Gastroesophageal sphincter (tissue), 4 donors: ENCODE measurements at regions not wholly inside any gene's neighbourhood (a gene's known extent, or its start where the extent isn't known, plus 50 kb on each side); places are given as distances from the start of the nearest gene placed in this dataset.

Experiments
- ATAC-seq: fragments of 150-250 bp; one replicate; pipeline ENCODE4 v1.9.1; 2016; ENCODE audit warnings: mild to moderate bottlenecking, moderate library complexity
- H3K27ac ChIP-seq, 4 donors: fragments of 200-600 bp; sonication (generic) in 3 of 4; 1 replicate in 3 of 4; 2 replicates in 1 of 4; pipeline ENCODE4 v1.5.1; 2016 to 2019
- H3K27me3 ChIP-seq: fragments of 200-600 bp; sonication (generic); one replicate; pipeline ENCODE4 v1.5.1; 2019
- H3K36me3 ChIP-seq, 2 donors: fragments of 200-600 bp; sonication (generic); one replicate each; pipeline ENCODE4 v1.5.1; 2019; ENCODE audit warnings: control low read depth in 1 of 2
- H3K4me1 ChIP-seq, 3 donors: fragments of 200-600 bp; sonication (generic); 1 replicate in 2 of 3; 2 replicates in 1 of 3; pipeline ENCODE4 v1.5.1; 2016 to 2019; ENCODE audit warnings: control low read depth in 2 of 3
- H3K4me3 ChIP-seq, 2 donors: fragments of 200-600 bp; sonication (generic); one replicate each; pipeline ENCODE4 v1.5.1; 2019; ENCODE audit warnings: mild to moderate bottlenecking in 1 of 2, moderate library complexity in 1 of 2
- H3K9me3 ChIP-seq, 3 donors: fragments of 200-600 bp; sonication (generic); one replicate each; pipeline ENCODE4 v1.5.1; 2017 to 2019; ENCODE audit warnings: control low read depth in 2 of 3
- CTCF ChIP-seq, 4 experiments: fragments of 200-600 bp in 2 of 4; fragments of 450-650 bp in 2 of 4; sonication (generic) in 1 of 4; IDR thresholded peaks; one replicate each; pipeline ENCODE4 v1.5.1; 2017 to 2019; ENCODE audit warnings: antibody characterized with exemption in 4 of 4, mild to moderate bottlenecking in 2 of 4, moderate library complexity in 2 of 4
- EP300 ChIP-seq: sonication (generic); formaldehyde crosslinking; IDR thresholded peaks from one replicate; pipeline ENCODE4 v1.6.1; 2017; ENCODE audit warnings: antibody characterized with exemption, mild to moderate bottlenecking
- POLR2A ChIP-seq, 2 donors: fragments of 450-650 bp; IDR thresholded peaks; one replicate each; pipeline ENCODE4 v1.6.1; 2017; ENCODE audit warnings: antibody characterized with exemption in 2 of 2, mild to moderate bottlenecking in 2 of 2, moderate library complexity in 1 of 2
- POLR2AphosphoS5 ChIP-seq: sonication (generic); formaldehyde crosslinking; IDR thresholded peaks from one replicate; pipeline ENCODE4 v1.6.1; 2017; ENCODE audit warnings: antibody characterized with exemption
- WGBS, 2 donors: methylation state at CpG; one replicate each; pipeline ENCODE4 v1.1.5; 2018; ENCODE audit warnings: low coverage in 1 of 2; 5-methylcytosine and 5-hydroxymethylcytosine counted together

GRCh38 chr1:191643060-191643459 lies 515.2 kb upstream of the RGS18 start:
- no peak overlapping the region for H3K4me3 ChIP-seq
- H3K27me3 ChIP-seq = no peaks in the 10 kb centered on the region
- no peaks in the 10 kb centered on the region for H3K36me3 ChIP-seq
- no peaks in the 10 kb centered on the region for H3K9me3 ChIP-seq
- TF ChIP-seq EP300 (no peak), POLR2AphosphoS5 (no peak), CTCF (IDR thresholded peaks at IDR 0.05) (no peak), POLR2A (IDR thresholded peaks at IDR 0.05) (no peak)
- no peak overlapping the region for H3K27ac ChIP-seq
- no peak for ATAC-seq
- no peaks in the 10 kb centered on the region for H3K4me1 ChIP-seq
- 47 to 93% methylated on average over 1 of the region's 1 CpG for WGBS, 2 donors

DNA sequence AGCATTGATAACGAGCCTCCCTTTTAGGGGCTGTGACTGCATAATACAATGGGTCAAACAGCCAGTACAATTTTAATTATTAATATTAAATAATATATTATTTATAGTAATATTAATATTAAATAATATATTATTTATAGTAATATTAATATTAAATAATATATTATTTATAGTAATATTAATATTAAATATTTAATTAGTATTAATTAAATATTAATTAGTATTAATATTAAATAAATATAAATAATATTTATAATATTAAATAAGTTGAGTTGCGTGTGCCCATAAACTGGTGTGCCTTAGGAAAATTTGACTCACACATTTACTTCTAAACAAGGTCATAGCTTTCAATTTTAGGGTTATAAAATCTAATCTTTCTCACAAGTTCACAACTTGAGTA lies 509.3 kb upstream of the RGS18 start:
- no peak for ATAC-seq
- 80 to 97% methylated on average over 2 of the region's 2 CpGs for WGBS, 2 donors
- no peaks in the 10 kb centered on the region for H3K36me3 ChIP-seq
- H3K4me1 ChIP-seq = peaks cover 0 to 11% (median 0%) of the 10 kb centered on the region in 3 donors
- TF ChIP-seq POLR2A (IDR thresholded peaks at IDR 0.05) = no peak
- no peak for TF ChIP-seq POLR2AphosphoS5
- TF ChIP-seq CTCF (IDR thresholded peaks at IDR 0.05) = no peak
- no peak for TF ChIP-seq EP300
- H3K27me3 ChIP-seq = no peaks in the 10 kb centered on the region
- no peaks in the 10 kb centered on the region for H3K9me3 ChIP-seq
- no peak overlapping the region for H3K4me3 ChIP-seq
- no peak overlapping the region for H3K27ac ChIP-seq

DNA sequence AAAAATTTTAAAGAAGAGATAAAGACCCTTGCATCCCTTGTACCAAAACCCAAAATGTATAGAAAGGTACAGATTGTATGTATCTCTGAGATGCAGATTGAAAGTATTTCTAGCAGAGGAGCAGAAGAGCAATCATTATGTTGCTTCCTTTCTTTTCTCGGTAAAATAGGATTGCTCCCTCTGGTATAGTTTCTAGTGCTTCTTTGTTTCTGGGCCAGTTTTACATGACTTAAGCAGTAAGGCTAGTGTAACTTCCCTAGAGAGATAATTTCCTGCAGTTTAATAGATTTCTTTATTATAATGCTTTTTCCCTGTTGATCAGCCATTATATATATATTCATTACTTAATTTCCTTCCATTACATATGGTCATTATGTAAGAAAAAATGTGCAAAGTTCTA lies 496.2 kb upstream of the RGS18 start:
- no peaks in the 10 kb centered on the region for H3K36me3 ChIP-seq
- no peak for ATAC-seq
- no peaks in the 10 kb centered on the region for H3K27me3 ChIP-seq
- H3K9me3 ChIP-seq = no peaks in the 10 kb centered on the region
- no peaks in the 10 kb centered on the region for H3K4me1 ChIP-seq
- TF ChIP-seq CTCF (IDR thresholded peaks at IDR 0.05) (no peak), EP300 (no peak), POLR2A (IDR thresholded peaks at IDR 0.05) (no peak), POLR2AphosphoS5 (no peak)
- WGBS, 2 donors = 65 to 75% methylated on average over 1 of the region's 1 CpG
- H3K27ac ChIP-seq = no peak overlapping the region
- H3K4me3 ChIP-seq = no peak overlapping the region

DNA sequence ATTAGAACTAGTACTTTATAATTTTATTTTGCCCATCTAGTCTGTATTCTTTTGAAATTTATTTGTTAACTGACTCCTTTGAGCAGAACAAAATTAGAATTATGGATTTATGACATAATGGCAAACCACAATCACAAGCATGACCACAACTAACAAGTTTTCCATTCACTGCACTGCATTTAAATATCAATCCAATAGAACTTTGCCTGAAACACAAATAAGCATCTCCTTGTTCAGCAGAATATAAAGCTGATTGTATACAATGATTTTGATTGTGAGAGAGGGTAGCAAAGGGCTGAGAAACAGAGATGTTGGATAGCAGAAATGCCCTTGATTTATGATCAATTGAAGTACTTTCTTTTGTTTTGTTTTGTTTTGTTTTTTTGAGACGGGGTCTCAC lies 495.5 kb upstream of the RGS18 start:
- no peak for ATAC-seq
- Histone ChIP-seq H3K27me3 (no peaks in the 10 kb centered on the region), H3K9me3 (no peaks in the 10 kb centered on the region), H3K27ac (no peak overlapping the region), H3K4me1 (no peaks in the 10 kb centered on the region), H3K4me3 (no peak overlapping the region), H3K36me3 (no peaks in the 10 kb centered on the region)
- 83 to 100% methylated on average over 1 of the region's 1 CpG for WGBS, 2 donors
- TF ChIP-seq EP300 = no peak
- TF ChIP-seq POLR2A (IDR thresholded peaks at IDR 0.05) = no peak
- TF ChIP-seq CTCF (IDR thresholded peaks at IDR 0.05) = no peak
- no peak for TF ChIP-seq POLR2AphosphoS5

- Histone ChIP-seq H3K27ac (no peak overlapping the region), H3K4me1 (no peaks in the 10 kb centered on the region), H3K4me3 (no peak overlapping the region), H3K36me3 (no peaks in the 10 kb centered on the region), H3K27me3 (no peaks in the 10 kb centered on the region), H3K9me3 (no peaks in the 10 kb centered on the region)
- no peak for ATAC-seq
- WGBS, 2 donors = 81 to 97% methylated on average over 4 to 5 of the region's 5 CpGs
- TF ChIP-seq POLR2A (IDR thresholded peaks at IDR 0.05) (no peak), EP300 (no peak), CTCF (IDR thresholded peaks at IDR 0.05) (no peak), POLR2AphosphoS5 (no peak)
Measured at GRCh38 chr1:191668525-191668924, 489.7 kb upstream of the RGS18 start.
